PFSK-1 (cell line): ENCODE measurements at regions not wholly inside any gene's neighbourhood (a gene's known extent, or its start where the extent isn't known, plus 50 kb on each side); places are given as distances from the start of the nearest gene placed in this dataset.

Experiments used
- FOXP2 ChIP-seq: optimal IDR thresholded peaks from 2 replicates; pipeline ENCODE3; 2011; ENCODE audit warnings: borderline replicate concordance, control low read depth, inconsistent platforms; ENCODE audit not compliant: insufficient read depth; ENCODE audit errors: extremely low read length, extremely low read depth
- POLR2AphosphoS5 ChIP-seq: IDR thresholded peaks from 2 replicates; pipeline ENCODE4 v1.6.1; 2012; ENCODE audit warnings: low read depth, mild to moderate bottlenecking, control low read depth, low read length, moderate library complexity
- SIN3A ChIP-seq: IDR thresholded peaks from 2 replicates; pipeline ENCODE4 v1.6.1; 2012; ENCODE audit warnings: mild to moderate bottlenecking, low read length, moderate library complexity, borderline replicate concordance; ENCODE audit not compliant: insufficient read depth
- TAF1 ChIP-seq: IDR thresholded peaks from 2 replicates; pipeline ENCODE4 v1.6.1; 2012; ENCODE audit warnings: low read length, control low read depth, borderline replicate concordance; ENCODE audit not compliant: insufficient read depth
- TF ChIP-seq, protein P1 (sequence below), 2 experiments: IDR thresholded peaks; 2 replicates each; pipeline versions ENCODE4 v1.6.1 to v1.8.0; 2011 to 2012; ENCODE audit warnings: low read depth in 2 of 2, low read length in 2 of 2, control low read depth in 1 of 2, inconsistent platforms in 1 of 2, mild to moderate bottlenecking in 1 of 2, moderate library complexity in 1 of 2; ENCODE audit not compliant: insufficient read depth in 1 of 2

DNA sequence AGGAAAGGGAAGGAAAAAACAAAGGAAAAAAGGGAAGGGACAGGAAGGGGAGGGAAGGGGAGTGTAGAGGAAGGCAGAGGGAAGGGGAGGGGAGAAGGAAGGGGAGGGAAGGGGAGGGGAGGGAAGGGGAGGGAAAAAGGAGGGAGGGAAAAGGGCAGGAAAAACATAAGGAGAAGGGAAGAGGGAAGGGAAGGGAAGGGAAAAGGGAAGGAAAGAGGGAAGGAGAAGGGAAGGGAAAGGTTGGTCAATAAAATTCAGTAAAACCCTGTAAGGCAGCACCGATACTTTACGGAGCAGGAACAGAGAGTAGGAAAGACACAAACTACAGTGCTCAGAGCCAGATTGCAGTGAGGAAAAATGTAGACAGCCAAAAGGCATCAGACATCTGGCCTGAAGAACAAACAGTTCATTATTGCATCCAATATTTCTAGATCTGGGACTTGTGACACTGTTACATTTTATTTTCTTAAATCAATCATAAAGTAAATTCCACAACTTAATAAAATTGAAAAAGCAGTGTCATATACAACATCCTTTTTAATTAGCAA is 322.0 kb downstream of the CRPPA start:
- TF ChIP-seq, protein P1, sequence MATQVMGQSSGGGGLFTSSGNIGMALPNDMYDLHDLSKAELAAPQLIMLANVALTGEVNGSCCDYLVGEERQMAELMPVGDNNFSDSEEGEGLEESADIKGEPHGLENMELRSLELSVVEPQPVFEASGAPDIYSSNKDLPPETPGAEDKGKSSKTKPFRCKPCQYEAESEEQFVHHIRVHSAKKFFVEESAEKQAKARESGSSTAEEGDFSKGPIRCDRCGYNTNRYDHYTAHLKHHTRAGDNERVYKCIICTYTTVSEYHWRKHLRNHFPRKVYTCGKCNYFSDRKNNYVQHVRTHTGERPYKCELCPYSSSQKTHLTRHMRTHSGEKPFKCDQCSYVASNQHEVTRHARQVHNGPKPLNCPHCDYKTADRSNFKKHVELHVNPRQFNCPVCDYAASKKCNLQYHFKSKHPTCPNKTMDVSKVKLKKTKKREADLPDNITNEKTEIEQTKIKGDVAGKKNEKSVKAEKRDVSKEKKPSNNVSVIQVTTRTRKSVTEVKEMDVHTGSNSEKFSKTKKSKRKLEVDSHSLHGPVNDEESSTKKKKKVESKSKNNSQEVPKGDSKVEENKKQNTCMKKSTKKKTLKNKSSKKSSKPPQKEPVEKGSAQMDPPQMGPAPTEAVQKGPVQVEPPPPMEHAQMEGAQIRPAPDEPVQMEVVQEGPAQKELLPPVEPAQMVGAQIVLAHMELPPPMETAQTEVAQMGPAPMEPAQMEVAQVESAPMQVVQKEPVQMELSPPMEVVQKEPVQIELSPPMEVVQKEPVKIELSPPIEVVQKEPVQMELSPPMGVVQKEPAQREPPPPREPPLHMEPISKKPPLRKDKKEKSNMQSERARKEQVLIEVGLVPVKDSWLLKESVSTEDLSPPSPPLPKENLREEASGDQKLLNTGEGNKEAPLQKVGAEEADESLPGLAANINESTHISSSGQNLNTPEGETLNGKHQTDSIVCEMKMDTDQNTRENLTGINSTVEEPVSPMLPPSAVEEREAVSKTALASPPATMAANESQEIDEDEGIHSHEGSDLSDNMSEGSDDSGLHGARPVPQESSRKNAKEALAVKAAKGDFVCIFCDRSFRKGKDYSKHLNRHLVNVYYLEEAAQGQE (IDR thresholded peaks at IDR 0.05; ENCODE audit: insufficient read depth in 1 of 2, low read depth in 2 of 2, low read length in 2 of 2) = no peak
- TF ChIP-seq POLR2AphosphoS5 (no peak), TAF1 (no peak), SIN3A (no peak), FOXP2 (no peak)
